Tibial artery (tissue), 4 donors: ENCODE measurements at regions not wholly inside any gene's neighbourhood (a gene's known extent, or its start where the extent isn't known, plus 50 kb on each side); places are given as distances from the start of the nearest gene placed in this dataset.

Source experiments
- DNase-seq, 2 donors: peaks; one replicate each; pipeline ENCODE4 v3.0.0-alpha.2; 2019
- H3K27ac ChIP-seq, 2 donors: fragments of 200-600 bp; sonication (generic) in 1 of 2; 1 replicate in 1 of 2; 2 replicates in 1 of 2; pipeline ENCODE4 v1.5.1; 2018 to 2019; ENCODE audit warnings: mild to moderate bottlenecking in 1 of 2
- H3K27me3 ChIP-seq, 2 donors: fragments of 200-600 bp; sonication (generic) in 1 of 2; one replicate each; pipeline versions ENCODE4 v1.5.1 to v1.6.0; 2016 to 2019
- H3K36me3 ChIP-seq, 3 donors: fragments of 200-600 bp; sonication (generic) in 2 of 3; one replicate each; pipeline ENCODE4 v1.5.1; 2016 to 2019; ENCODE audit warnings: mild to moderate bottlenecking in 2 of 3
- H3K4me1 ChIP-seq, 4 donors: fragments of 200-600 bp; sonication (generic) in 2 of 4; 1 replicate in 3 of 4; 2 replicates in 1 of 4; pipeline ENCODE4 v1.5.1; 2016 to 2019
- H3K4me3 ChIP-seq, 2 donors: fragments of 200-600 bp; sonication (generic) in 1 of 2; 1 replicate in 1 of 2; 2 replicates in 1 of 2; pipeline ENCODE4 v1.5.1; 2018 to 2019; ENCODE audit warnings: mild to moderate bottlenecking in 2 of 2
- H3K9me3 ChIP-seq, 3 donors: fragments of 200-600 bp; sonication (generic) in 1 of 3; one replicate each; pipeline ENCODE4 v1.5.1; 2016 to 2019
- intact Hi-C: fragments of 100-400 bp; cut with DNase I; formaldehyde crosslinking; loops from one replicate; pipeline ENCODE4 v1.15.0; 2023; ENCODE audit warnings: low total_unique reads
- TF ChIP-seq, protein P1 (sequence below), 2 experiments: fragments of 200-600 bp in 1 of 2; fragments of 450-650 bp in 1 of 2; IDR thresholded peaks; one replicate each; pipeline ENCODE4 v1.5.1; 2017 to 2019; ENCODE audit warnings: antibody characterized with exemption in 2 of 2, mild to moderate bottlenecking in 1 of 2, moderate library complexity in 1 of 2

DNA sequence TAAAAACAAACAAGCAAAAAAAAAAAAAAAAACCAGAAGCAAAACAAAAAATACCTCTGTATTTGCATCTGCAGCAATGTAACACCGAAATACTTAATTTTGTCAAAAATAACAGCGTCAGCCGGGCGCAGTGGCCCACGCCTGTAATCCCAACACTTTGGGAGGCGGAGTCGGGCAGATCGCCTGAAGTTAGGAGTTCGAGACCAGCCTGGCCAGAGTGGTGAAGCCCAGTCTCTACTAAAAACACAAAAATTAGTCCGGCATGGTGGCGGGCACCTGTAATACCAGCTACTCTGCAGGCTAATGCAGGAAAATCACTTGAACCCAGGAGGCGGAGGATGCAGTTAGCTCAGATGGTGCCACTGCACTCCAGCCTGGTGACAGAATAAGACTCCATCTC is 683.5 kb upstream of the CA10 start:
- TF ChIP-seq, protein P1, sequence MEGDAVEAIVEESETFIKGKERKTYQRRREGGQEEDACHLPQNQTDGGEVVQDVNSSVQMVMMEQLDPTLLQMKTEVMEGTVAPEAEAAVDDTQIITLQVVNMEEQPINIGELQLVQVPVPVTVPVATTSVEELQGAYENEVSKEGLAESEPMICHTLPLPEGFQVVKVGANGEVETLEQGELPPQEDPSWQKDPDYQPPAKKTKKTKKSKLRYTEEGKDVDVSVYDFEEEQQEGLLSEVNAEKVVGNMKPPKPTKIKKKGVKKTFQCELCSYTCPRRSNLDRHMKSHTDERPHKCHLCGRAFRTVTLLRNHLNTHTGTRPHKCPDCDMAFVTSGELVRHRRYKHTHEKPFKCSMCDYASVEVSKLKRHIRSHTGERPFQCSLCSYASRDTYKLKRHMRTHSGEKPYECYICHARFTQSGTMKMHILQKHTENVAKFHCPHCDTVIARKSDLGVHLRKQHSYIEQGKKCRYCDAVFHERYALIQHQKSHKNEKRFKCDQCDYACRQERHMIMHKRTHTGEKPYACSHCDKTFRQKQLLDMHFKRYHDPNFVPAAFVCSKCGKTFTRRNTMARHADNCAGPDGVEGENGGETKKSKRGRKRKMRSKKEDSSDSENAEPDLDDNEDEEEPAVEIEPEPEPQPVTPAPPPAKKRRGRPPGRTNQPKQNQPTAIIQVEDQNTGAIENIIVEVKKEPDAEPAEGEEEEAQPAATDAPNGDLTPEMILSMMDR (IDR thresholded peaks at IDR 0.05): no peak
- DNase-seq: no peak
- Histone ChIP-seq H3K27ac (no peak overlapping the region), H3K9me3 (no peaks in the 10 kb centered on the region), H3K27me3 (no peaks in the 10 kb centered on the region), H3K4me3 (no peak overlapping the region), H3K4me1 (peaks cover 0 to 11% (median 0%) of the 10 kb centered on the region in 4 donors), H3K36me3 (no peaks in the 10 kb centered on the region)
- intact Hi-C loops: no loop called here

DNA sequence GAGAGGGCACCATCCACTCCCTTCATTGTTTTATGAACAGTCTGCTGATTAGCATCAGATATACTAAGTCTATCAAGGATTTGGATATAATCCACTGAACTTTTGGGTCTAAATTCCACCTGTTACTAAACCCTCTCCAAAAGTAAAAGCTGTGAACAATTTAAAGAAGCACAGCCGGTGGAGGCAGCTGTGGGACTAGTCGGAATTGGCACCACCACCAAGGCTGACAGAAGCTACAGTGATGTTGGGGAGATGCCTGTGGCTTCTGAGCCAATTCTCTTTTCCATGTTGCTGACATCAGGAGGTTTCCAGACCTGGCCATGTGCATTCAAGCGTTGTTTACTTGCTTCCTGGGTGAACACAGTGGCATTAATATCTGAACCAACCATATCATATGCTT is 679.0 kb upstream of the CA10 start:
- TF ChIP-seq, protein P1 (IDR thresholded peaks at IDR 0.05): no peak
- Histone ChIP-seq H3K27ac (no peak overlapping the region), H3K36me3 (no peaks in the 10 kb centered on the region), H3K4me3 (no peak overlapping the region), H3K4me1 (no peaks in the 10 kb centered on the region), H3K27me3 (no peaks in the 10 kb centered on the region), H3K9me3 (no peaks in the 10 kb centered on the region)
- DNase-seq: no peak
- intact Hi-C loops: no loop called here

DNA sequence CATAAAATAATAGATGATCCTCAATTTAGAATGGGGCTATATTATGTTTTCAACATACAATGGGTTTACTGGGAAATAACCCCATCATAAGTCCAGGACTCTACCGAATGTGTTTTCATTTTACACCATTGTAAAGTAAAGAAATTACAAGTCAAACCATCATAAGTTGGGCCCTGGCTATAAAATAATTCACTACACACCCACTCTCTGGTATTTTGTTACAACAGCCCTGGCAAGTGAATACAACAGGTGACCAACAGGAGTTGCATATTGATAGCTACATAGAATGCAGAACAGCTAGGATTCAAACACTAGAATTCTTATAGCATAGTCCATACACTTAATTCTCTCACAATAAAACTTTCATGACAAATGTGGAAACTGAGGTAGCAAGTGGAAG is 673.0 kb upstream of the CA10 start:
- no peak overlapping the region for H3K27ac ChIP-seq
- H3K36me3 ChIP-seq: no peaks in the 10 kb centered on the region
- H3K9me3 ChIP-seq: no peaks in the 10 kb centered on the region
- intact Hi-C loops: no loop called here
- H3K27me3 ChIP-seq: no peaks in the 10 kb centered on the region
- no peak overlapping the region for H3K4me3 ChIP-seq
- no peaks in the 10 kb centered on the region for H3K4me1 ChIP-seq
- TF ChIP-seq, protein P1 (IDR thresholded peaks at IDR 0.05): no peak
- DNase-seq: no peak

DNA sequence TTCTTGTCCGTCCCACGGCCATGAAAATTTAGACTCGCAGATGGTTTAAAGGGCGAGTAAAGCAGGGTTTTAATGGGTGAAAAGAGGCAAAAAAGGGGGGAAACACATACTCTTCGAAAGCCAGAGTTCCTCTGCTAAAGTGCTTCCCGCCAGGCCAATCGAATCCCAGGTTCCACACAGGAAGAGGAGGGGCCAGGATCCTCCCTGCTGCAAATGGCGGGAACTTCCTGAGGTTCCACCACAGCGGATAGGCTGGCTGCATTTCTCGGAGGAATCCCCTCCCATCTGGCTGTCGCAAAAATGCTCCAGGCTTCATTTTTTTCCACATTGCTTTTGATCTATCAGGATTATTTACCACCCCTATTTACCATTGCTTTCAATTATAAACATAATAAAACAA is 670.1 kb upstream of the CA10 start:
- H3K36me3 ChIP-seq: no peaks in the 10 kb centered on the region
- DNase-seq: no peak
- H3K27ac ChIP-seq: no peak overlapping the region
- intact Hi-C loops: no loop called here
- H3K9me3 ChIP-seq: no peaks in the 10 kb centered on the region
- H3K4me3 ChIP-seq: no peak overlapping the region
- H3K27me3 ChIP-seq: no peaks in the 10 kb centered on the region
- no peaks in the 10 kb centered on the region for H3K4me1 ChIP-seq
- TF ChIP-seq, protein P1 (IDR thresholded peaks at IDR 0.05): no peak

DNA sequence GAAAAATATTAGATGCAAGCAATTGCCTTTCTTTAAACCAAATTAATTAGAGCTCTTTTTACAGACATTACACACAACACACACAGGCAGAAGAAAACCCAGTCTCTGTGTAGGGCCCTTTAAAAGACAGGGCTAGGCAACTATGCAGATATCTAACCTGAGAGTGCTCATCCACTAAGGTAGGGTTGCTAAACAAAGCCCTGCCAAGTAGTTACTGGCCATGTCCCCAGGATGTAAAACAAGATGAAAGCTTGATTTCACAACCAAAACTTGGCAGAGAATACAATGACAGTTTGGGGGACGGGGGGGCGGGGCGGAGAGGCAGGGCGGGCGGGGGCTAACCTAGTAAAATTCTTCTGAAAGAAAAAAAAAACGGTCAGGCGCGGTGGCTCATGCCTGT is 669.0 kb upstream of the CA10 start:
- DNase-seq: no peak

More for the DNA sequence above, 669.0 kb upstream of the CA10 start:
- Histone ChIP-seq H3K9me3 (no peaks in the 10 kb centered on the region), H3K27me3 (no peaks in the 10 kb centered on the region), H3K36me3 (no peaks in the 10 kb centered on the region), H3K4me3 (no peak overlapping the region), H3K4me1 (no peaks in the 10 kb centered on the region), H3K27ac (no peak overlapping the region)
- TF ChIP-seq, protein P1 (IDR thresholded peaks at IDR 0.05): no peak
- intact Hi-C loops: no loop called here
